Tibial nerve (tissue), 4 donors: ENCODE measurements at regions not wholly inside any gene's neighbourhood (a gene's known extent, or its start where the extent isn't known, plus 50 kb on each side); places are given as distances from the start of the nearest gene placed in this dataset.

Experiments
- DNase-seq, 2 donors: peaks; one replicate each; pipeline ENCODE4 v3.0.0-alpha.2; 2019; ENCODE audit warnings: low spot score in 2 of 2
- H3K27ac ChIP-seq, 4 donors: fragments of 200-600 bp; sonication (generic) in 3 of 4; one replicate each; pipeline ENCODE4 v1.5.1; 2017 to 2019; ENCODE audit warnings: mild to moderate bottlenecking in 1 of 4
- H3K27me3 ChIP-seq, 2 donors: fragments of 200-600 bp; sonication (generic) in 1 of 2; one replicate each; pipeline versions ENCODE4 v1.5.1 to v1.6.0; 2017 to 2019
- H3K36me3 ChIP-seq, 3 donors: fragments of 200-600 bp; sonication (generic); one replicate each; pipeline ENCODE4 v1.5.1; 2018 to 2019
- H3K4me1 ChIP-seq, 4 donors: fragments of 200-600 bp; sonication (generic) in 3 of 4; one replicate each; pipeline ENCODE4 v1.5.1; 2017 to 2019
- H3K4me3 ChIP-seq, 4 donors: fragments of 200-600 bp; sonication (generic) in 3 of 4; one replicate each; pipeline ENCODE4 v1.5.1; 2017 to 2019; ENCODE audit warnings: mild to moderate bottlenecking in 1 of 4, moderate library complexity in 1 of 4
- H3K9me3 ChIP-seq, 4 donors: fragments of 200-600 bp; sonication (generic) in 3 of 4; one replicate each; pipeline ENCODE4 v1.5.1; 2017 to 2019
- CTCF ChIP-seq, 5 experiments: fragments of 200-600 bp in 3 of 5; fragments of 450-650 bp in 2 of 5; sonication (generic) in 3 of 5; IDR thresholded peaks; one replicate each; pipeline ENCODE4 v1.5.1; 2016 to 2019; ENCODE audit warnings: antibody characterized with exemption in 5 of 5, mild to moderate bottlenecking in 3 of 5, moderate library complexity in 2 of 5
- EP300 ChIP-seq, 2 donors: sonication (generic); formaldehyde crosslinking; IDR thresholded peaks; one replicate each; pipeline ENCODE4 v1.6.1; 2017; ENCODE audit warnings: antibody characterized with exemption in 2 of 2, mild to moderate bottlenecking in 1 of 2
- POLR2A ChIP-seq, 2 donors: fragments of 450-650 bp; IDR thresholded peaks; one replicate each; pipeline ENCODE4 v1.6.1; 2017; ENCODE audit warnings: antibody characterized with exemption in 2 of 2, mild to moderate bottlenecking in 2 of 2, moderate library complexity in 2 of 2
- WGBS, 2 donors: methylation state at CpG; one replicate each; pipeline ENCODE4 v1.1.5; 2018; 5-methylcytosine and 5-hydroxymethylcytosine counted together

GRCh38 chr7:68122801-68123200 lies 1126.2 kb downstream of the TYW1 start:
- TF ChIP-seq CTCF (IDR thresholded peaks at IDR 0.05) (no peak), POLR2A (IDR thresholded peaks at IDR 0.05) (no peak), EP300 (IDR thresholded peaks at IDR 0.05) (no peak)
- Histone ChIP-seq H3K4me1 (no peaks in the 10 kb centered on the region), H3K27ac (no peak overlapping the region), H3K36me3 (no peaks in the 10 kb centered on the region), H3K27me3 (no peaks in the 10 kb centered on the region), H3K9me3 (peaks cover 0 to 24% (median 0%) of the 10 kb centered on the region in 4 donors), H3K4me3 (no peak overlapping the region)
- no peak for DNase-seq
- 87% methylated on average over 8 of the region's 8 CpGs for WGBS, 2 donors

- Histone ChIP-seq H3K36me3 (no peaks in the 10 kb centered on the region), H3K27ac (no peak overlapping the region), H3K9me3 (peaks cover 0 to 2% (median 0%) of the 10 kb centered on the region in 4 donors), H3K4me3 (no peak overlapping the region), H3K4me1 (no peaks in the 10 kb centered on the region), H3K27me3 (no peaks in the 10 kb centered on the region)
- DNase-seq = no peak
- 59 to 61% methylated on average over 2 of the region's 2 CpGs for WGBS, 2 donors
- TF ChIP-seq POLR2A (IDR thresholded peaks at IDR 0.05) (no peak), CTCF (IDR thresholded peaks at IDR 0.05) (no peak), EP300 (IDR thresholded peaks at IDR 0.05) (no peak)
Measured at GRCh38 chr7:68125168-68125567, 1128.5 kb downstream of the TYW1 start.

- no peak overlapping the region for H3K27ac ChIP-seq
- no peak overlapping the region for H3K4me3 ChIP-seq
- DNase-seq = no peak
- no peaks in the 10 kb centered on the region for H3K27me3 ChIP-seq
- no peaks in the 10 kb centered on the region for H3K36me3 ChIP-seq
- no peak for TF ChIP-seq POLR2A (IDR thresholded peaks at IDR 0.05)
- TF ChIP-seq CTCF (IDR thresholded peaks at IDR 0.05) = no peak
- no peak for TF ChIP-seq EP300 (IDR thresholded peaks at IDR 0.05)
- 94 to 96% methylated on average over 6 of the region's 6 CpGs for WGBS, 2 donors
- no peaks in the 10 kb centered on the region for H3K9me3 ChIP-seq
- H3K4me1 ChIP-seq = no peaks in the 10 kb centered on the region
Measured at GRCh38 chr7:68133045-68133444, 1136.4 kb downstream of the TYW1 start.

- DNase-seq = no peak
- H3K36me3 ChIP-seq = no peaks in the 10 kb centered on the region
- peaks cover 0 to 36% (median 2%) of the 10 kb centered on the region in 4 donors for H3K9me3 ChIP-seq
- no peaks in the 10 kb centered on the region for H3K4me1 ChIP-seq
- no peak overlapping the region for H3K4me3 ChIP-seq
- no peak for TF ChIP-seq POLR2A (IDR thresholded peaks at IDR 0.05)
- no peak for TF ChIP-seq EP300 (IDR thresholded peaks at IDR 0.05)
- TF ChIP-seq CTCF (IDR thresholded peaks at IDR 0.05) = no peak
- H3K27ac ChIP-seq = no peak overlapping the region
- H3K27me3 ChIP-seq = no peaks in the 10 kb centered on the region
Measured at GRCh38 chr7:68143345-68143744, 1146.7 kb downstream of the TYW1 start.

- 33 to 39% methylated on average over 1 of the region's 1 CpG for WGBS, 2 donors
- TF ChIP-seq POLR2A (IDR thresholded peaks at IDR 0.05) (no peak), EP300 (IDR thresholded peaks at IDR 0.05) (no peak), CTCF (IDR thresholded peaks at IDR 0.05) (no peak)
- H3K4me3 ChIP-seq = no peak overlapping the region
- no peaks in the 10 kb centered on the region for H3K27me3 ChIP-seq
- H3K36me3 ChIP-seq = no peaks in the 10 kb centered on the region
- H3K9me3 ChIP-seq = peaks cover 0 to 30% (median 2%) of the 10 kb centered on the region in 4 donors
- H3K4me1 ChIP-seq = no peaks in the 10 kb centered on the region
- DNase-seq = no peak
- no peak overlapping the region for H3K27ac ChIP-seq
Measured at GRCh38 chr7:68146983-68147382, 1150.3 kb downstream of the TYW1 start.
